ENCODE measurements at regions not wholly inside any gene's neighbourhood (a gene's known extent, or its start where the extent isn't known, plus 50 kb on each side); places are given as distances from the start of the nearest gene placed in this dataset.
A peak's percentile ranks its signal among the peaks of the same experiment; 100 is the strongest.
"Not testable (repeated sequence)": the region's sequence is repeated elsewhere in the genome, so short reads cannot be mapped to it uniquely, and the experiment has no call there.

- DNase-seq = not testable (repeated sequence)
Observed at GRCh38 chr13:16201202-16201601, 2980.4 kb downstream of the TUBA3C start.

DNA sequence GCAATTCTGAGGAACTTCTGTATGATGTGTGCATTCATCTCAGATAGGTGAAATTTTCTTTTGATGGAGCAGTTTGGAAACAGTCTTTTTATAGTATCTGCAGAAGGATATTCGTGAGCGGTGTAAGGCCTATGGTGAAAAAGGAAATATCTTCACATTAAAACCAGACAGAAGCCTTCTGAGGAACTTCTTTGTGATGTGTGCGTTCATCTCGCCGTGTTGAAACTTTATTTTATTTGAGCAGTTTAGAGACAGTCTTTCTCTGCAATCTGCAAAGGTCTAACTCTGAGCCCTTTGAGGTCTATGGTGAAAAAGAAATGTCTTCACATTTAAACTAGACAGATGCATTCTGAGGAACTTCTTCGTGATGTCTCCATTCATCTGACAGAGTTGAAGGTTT lies 3021.0 kb downstream of the TUBA3C start:
- not testable (repeated sequence) for DNase-seq

- DNase-seq = not testable (repeated sequence)
Observed at GRCh38 chr13:16158958-16159357, 3022.7 kb downstream of the TUBA3C start.

DNA sequence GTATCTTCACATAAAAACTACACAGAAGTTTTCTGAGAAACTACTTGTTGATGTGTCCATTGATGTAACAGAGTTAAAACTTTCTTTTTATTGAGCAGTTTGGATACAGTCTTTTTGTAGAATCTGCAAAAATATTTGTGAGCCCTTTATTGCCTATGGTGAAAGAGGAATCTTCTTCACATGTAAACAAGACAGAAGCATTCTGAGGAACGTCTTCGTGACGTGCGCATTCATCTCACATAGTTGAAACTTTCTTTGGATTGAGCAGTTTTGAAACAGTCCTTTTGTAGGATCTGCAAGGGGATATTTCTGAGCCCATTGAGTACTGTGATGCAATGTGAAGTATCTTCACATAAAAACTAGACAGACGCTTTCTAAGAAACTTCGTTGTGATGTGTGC lies 3023.6 kb downstream of the TUBA3C start:
- not testable (repeated sequence) for DNase-seq

- DNase-seq = not testable (repeated sequence)
Observed at GRCh38 chr13:16152849-16153248, 3028.8 kb downstream of the TUBA3C start.

DNA sequence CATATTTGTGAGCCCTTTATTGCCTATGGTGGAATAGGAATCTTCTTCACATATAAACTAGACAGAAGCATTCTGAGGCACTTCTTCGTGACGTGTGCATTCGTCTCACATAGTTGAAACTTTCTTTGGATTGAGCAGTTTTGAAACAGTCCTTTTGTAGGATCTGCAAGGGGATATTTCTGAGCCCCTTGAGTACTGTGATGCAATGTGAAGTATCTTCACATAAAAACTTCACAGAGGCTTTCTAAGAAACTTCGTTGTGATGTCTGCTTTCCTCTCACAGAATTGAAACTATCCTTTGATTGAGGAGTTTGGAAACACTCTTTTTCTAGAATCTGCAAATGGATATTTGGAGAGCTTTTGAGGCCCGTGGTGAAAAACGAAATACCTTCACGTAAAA lies 3030.3 kb downstream of the TUBA3C start:
- DNase-seq = not testable (repeated sequence)

DNA sequence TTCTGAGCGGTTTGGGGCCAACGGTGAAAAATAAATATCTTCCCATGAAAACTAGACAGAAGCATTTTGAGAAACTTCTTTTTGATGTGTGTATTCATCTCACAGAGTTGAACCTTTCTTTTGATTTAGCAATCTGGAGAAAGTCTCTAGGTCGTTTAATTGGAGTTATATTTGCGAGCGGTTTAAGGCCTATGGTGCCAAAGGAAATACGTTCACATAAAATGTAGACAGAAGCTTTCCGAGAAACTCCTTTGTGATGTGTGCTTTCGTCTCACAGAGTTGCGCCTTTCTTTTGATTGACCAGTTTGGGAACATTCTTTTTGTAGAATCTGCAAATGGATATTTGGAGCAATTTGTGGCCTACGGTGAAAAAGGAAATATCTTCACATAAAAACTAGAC lies 3032.2 kb downstream of the TUBA3C start:
- not testable (repeated sequence) for DNase-seq

DNA sequence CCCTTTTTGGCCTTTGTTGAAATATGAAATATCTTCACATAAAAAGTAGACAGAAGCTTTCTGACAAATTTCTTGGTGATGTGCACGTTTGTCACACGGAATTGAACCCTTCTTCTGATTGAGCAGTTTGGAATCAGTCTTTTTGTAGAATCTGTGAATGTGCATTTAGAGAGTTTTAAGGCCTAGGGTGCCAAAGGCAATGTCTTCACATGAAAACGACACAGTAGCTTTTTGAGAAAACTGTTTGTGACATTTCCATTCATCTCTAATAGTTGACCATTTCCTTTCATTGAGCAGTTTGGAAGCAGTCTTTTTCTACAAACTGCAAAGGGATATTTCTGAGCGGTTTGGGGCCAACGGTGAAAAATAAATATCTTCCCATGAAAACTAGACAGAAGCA lies 3036.0 kb downstream of the TUBA3C start:
- not testable (repeated sequence) for DNase-seq

DNA sequence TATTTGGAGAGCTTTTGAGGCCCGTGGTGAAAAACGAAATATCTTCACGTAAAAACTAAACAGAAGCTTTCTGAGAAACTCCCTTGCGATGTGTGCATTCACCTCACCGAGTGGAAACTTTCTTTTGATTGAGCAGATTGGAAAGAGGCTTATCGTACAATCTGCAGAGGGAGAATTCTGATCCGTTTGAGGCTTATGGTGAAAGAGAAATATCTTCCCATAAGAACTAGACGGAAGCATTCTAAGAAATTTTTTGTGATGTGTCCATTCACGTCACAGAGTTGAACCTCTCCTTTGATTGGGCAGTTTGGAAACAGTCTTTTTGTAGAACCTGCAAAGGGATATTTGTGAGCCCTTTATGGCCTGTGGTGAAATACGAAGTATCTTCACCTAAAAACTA lies 3040.3 kb downstream of the TUBA3C start:
- DNase-seq = not testable (repeated sequence)

GRCh38 chr13:16136846-16137245 lies 3044.8 kb downstream of the TUBA3C start:
- not testable (repeated sequence) for DNase-seq

DNA sequence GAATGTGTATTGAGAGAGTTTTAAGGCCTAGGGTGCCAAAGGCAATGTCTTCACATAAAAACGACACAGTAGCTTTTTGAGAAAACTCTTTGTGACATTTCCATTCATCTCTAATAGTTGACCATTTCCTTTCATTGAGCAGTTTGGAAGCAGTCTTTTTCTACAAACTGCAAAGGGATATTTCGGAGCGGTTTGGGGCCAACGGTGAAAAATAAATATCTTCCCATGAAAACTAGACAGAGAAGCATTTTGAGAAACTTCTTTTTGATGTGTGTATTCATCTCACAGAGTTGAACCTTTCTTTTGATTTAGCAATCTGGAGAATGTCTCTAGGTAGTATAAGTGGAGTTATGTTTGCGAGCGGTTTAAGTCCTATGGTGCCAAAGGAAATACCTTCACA lies 3052.9 kb downstream of the TUBA3C start:
- not testable (repeated sequence) for DNase-seq

- peak; percentile 13 for DNase-seq
Observed at GRCh38 chr13:16113391-16113790, 3068.2 kb downstream of the TUBA3C start.
